ENCODE measurements at regions not wholly inside any gene's neighbourhood (a gene's known extent, or its start where the extent isn't known, plus 50 kb on each side); places are given as distances from the start of the nearest gene placed in this dataset.

- no peak for TF ChIP-seq TAF1 (CRISPR knock-in tag; IDR thresholded peaks at IDR 0.05)
- TF ChIP-seq POLR2AphosphoS5 (IDR thresholded peaks at IDR 0.05; ENCODE audit: low read depth, low read length): no peak
- no peak for TF ChIP-seq TBL1XR1 (IDR thresholded peaks at IDR 0.05; ENCODE audit: borderline replicate concordance, low read length, partially characterized antibody)
- TF ChIP-seq KAT7 (CRISPR knock-in tag; IDR thresholded peaks at IDR 0.05; ENCODE audit: borderline replicate concordance): no peak
- TF ChIP-seq SUZ12 (IDR thresholded peaks at IDR 0.05; ENCODE audit: low read depth, low read length): no peak
- TF ChIP-seq NR3C1 (CRISPR knock-in tag; IDR thresholded peaks at IDR 0.05): no peak
- no peak for TF ChIP-seq CSRNP1 (CRISPR knock-in tag; IDR thresholded peaks at IDR 0.05)
- no peak for TF ChIP-seq SATB2 (CRISPR knock-in tag; IDR thresholded peaks at IDR 0.05)
- TF ChIP-seq MTA1 (CRISPR knock-in tag; IDR thresholded peaks at IDR 0.05; ENCODE audit: borderline replicate concordance): no peak
- TF ChIP-seq MYC (CRISPR knock-in tag; IDR thresholded peaks at IDR 0.05; ENCODE audit: borderline replicate concordance): no peak
- TF ChIP-seq NPAS2 (CRISPR knock-in tag; IDR thresholded peaks at IDR 0.05; ENCODE audit: borderline replicate concordance): no peak
- TF ChIP-seq ZNF704 (CRISPR knock-in tag; IDR thresholded peaks at IDR 0.05; ENCODE audit: borderline replicate concordance): no peak
These were observed 463.5 kb upstream of the CXorf51B start for GRCh38 chrX:146346102-146346501.

Data from HepG2 (cell line).